Left hindlimb (tissue), 1 donor: ENCODE measurements at regions not wholly inside any gene's neighbourhood (a gene's known extent, or its start where the extent isn't known, plus 50 kb on each side); places are given as distances from the start of the nearest gene placed in this dataset.
"Not testable (repeated sequence)": the region's sequence is repeated elsewhere in the genome, so short reads cannot be mapped to it uniquely, and the experiment has no call there.

Experiments used
- DNase-seq: peaks from one replicate; pipeline ENCODE4 v3.0.0-alpha.2; 2018

GRCh38 chr13:50236898-50237318 lies 221.7 kb downstream of the KCNRG start:
- no peak for DNase-seq

DNA sequence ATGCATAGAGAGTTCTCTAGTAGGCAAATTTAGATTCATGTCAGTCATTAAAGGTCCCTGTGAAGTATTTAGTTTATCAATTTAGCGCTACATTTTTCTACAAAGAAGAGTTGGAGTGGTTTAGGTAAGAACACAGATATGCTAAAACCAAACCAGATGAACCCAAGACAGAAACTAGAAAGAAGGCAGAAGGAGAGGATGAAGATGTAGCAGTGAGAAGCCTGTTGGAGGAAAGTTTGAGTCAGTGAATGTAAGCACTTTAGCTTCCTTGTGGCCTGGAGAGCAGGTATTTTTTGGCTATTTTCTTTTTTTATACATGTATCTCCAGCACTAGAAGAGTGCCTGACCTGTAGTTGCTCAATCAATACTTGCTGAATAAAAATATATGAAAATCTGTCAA lies 223.7 kb downstream of the KCNRG start:
- no peak for DNase-seq

DNA sequence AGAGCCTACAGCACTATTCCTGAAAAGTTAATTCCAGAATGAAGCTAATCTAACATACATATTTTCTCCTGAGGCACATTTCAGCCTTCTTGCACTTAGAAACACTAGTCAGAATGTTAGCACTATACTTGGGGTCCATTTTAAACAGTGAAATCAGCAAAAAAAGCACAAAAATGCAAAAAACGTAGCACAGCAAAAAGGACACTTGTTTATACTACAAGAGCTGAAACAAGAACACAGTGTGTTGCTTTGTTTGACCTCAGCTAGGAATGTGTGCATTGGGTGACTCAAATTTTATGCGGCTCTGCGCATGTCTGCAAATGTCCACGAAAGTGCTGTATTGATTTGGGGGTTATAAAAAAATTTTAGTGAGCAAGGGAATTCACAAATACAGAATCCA lies 226.2 kb downstream of the KCNRG start:
- DNase-seq: no peak

DNA sequence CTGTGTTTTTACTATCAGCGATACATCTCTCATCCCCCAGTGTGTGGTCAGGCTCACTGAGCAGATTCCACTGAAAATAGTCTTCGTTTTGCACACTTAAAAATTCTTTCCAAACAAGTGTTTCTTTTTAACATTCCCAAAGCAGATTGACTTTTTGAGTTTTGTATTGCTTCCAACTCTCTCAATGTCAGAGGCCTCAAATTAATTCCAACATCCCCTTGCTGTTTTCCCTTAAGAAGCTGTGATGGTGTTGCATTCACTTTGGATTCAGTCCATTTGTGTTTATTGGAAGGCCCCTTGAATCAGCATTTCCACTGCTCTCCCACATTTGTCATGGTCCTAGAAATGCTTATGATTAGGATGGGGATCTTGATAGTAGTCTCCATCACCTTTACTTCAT lies 228.7 kb downstream of the KCNRG start:
- DNase-seq: no peak

- no peak for DNase-seq
Measured at GRCh38 chr13:50244355-50244712, 229.1 kb downstream of the KCNRG start.

DNA sequence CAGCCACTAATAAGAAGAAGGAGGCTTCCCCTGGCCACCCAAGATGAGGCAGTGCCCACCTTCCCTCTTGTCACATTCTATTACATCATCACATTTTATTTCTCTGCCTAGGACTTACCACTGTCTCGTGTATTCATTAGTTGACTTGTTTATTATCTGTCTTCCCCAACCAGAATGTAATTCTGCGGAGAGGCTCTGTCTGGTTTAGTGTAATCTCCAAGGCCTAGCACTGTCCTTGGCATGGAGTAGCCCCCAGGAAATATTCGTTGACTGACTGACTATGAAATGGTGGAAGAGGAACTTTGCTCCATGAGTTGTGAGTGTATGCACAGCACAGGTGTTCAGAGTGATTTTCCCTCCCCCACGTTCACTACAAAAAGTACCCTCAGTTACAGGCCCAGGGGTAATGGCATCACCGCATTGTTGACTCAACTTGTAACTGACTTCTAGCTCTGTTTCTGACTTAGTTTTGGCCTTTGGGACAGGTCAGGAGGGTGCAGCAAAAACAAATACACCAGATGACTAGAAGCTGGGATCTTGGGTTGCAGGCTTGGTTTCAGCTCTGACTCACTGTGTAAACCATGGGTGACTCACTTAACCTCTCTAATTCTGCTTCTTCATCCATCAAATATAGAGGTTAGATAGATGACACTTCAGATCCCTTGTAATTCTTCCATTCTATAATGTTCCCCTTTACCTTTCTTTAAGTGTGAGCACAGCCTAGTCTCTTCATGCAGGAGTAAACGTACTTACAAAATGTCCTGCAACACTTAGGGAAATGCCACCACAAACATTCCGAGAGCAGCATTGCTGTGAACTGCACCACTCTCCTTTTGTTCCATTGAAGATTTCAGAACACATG lies 229.7 kb downstream of the KCNRG start:
- no peak for DNase-seq

GRCh38 chr13:50247223-50247622 lies 232.0 kb downstream of the KCNRG start:
- no peak for DNase-seq

GRCh38 chr13:50248516-50249143 lies 233.4 kb downstream of the KCNRG start:
- no peak for DNase-seq

DNA sequence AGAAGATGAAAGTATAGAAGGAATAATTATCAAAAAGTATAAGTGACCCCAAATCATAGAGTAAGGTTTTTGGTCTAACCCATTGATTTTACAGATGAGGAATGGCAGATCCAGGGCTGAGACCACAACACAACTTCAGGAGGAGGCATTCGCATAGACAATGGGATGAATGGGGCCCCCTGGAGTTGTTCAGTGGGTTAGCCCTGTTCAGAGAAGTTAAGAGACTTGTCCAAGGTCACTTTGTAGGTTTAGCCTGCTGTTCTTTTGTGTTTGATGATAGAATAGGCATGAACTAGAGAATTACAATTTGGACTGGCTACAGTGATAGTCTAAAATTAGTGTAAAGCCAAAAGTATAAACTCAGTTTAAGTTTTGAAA lies 233.9 kb downstream of the KCNRG start:
- DNase-seq: no peak

- no peak for DNase-seq
Measured at GRCh38 chr13:50250401-50250800, 235.2 kb downstream of the KCNRG start.

GRCh38 chr13:50255639-50256038 lies 240.4 kb downstream of the KCNRG start:
- DNase-seq: no peak

DNA sequence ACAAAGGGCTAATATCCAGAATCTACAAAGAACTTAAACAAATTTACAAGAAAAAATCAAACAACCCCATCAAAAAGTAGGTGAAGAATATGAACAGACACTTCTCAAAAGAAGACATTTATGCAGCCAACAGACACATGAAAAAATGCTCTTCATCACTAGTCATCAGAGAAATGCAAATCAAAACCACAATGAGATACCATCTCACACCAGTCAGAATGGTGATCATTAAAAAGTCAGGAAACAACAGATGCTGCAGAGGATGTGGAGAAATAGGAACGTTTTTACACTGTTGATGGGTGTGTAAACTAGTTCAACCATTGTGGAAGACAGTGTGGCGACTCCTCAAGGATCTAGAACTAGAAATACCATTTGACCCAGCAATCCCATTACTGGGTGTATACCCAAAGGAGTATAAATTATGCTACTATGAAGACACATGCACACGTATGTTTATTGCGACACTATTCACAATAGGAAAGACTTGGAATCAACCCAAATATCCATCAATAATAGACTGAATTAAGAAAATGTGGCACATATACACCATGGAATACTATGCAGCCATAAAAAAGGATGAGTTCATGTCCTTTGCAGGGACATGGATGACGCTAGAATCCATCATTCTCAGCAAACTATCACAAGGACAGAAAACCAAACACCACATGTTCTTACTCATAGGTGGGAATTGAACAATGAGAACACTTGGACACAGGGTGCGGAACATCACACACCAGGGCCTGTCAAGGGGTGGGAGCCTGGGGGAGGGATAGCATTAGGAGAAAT lies 241.5 kb downstream of the KCNRG start:
- DNase-seq: not testable (repeated sequence)

GRCh38 chr13:50257646-50258045 lies 242.4 kb downstream of the KCNRG start:
- no peak for DNase-seq

DNA sequence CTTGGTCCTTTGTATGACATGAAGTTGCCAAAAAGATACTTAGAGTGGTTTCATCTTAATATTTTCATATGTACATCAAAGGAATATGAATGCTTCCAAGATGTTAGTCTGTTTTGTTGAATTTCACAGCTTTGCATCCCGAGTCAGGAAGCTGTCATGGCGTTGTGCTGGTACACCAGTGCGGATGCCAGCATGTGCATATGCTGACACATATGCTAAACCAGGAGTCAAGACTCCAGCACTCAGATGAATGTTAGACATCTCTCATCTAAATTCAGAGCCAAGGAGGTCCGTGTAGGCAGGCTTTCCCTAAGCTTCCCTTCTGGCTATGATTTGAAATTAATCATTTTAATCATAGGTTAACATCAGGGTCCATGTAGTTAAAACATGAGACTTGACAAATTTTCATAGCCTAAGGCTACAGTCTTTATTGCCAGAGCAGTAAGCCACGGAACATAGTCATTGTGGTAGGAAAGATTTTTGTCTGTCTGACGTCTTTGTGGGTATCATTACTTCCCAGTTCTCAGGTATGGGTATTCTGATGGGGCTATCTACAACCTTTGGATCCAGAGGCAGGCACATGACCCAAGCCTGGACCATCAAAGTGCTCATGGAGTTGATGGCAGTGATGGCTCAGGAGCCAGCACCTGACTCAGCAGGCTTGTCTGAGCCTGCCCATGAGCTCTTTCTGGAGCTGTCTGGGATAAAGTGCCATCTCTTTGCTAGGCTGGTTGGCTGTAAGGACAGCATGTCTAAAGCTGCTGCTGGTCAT lies 246.1 kb downstream of the KCNRG start:
- DNase-seq: no peak

DNA sequence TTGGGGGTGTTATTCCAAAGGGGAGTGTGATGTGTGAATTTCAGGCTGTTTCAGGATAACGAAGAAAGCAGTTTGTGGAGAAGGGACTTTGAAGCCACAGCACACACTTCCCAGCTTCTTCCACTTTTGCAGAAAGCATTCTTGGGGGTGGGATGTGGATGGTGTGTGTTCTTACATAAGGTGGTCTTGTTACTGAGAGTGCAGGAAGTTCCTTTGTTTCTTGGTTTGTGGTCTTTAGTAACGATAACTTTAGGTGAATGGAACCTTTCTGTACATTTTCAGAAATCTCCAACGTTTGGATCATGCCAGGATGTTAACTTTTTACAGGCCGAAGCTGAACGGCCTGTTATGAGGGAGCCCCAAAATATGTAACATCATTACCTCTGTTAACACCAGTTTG lies 251.8 kb downstream of the KCNRG start:
- DNase-seq: no peak

- DNase-seq: no peak
Measured at GRCh38 chr13:50267917-50268316, 252.7 kb downstream of the KCNRG start.

- DNase-seq: no peak
Measured at GRCh38 chr13:50268500-50268899, 253.3 kb downstream of the KCNRG start.

DNA sequence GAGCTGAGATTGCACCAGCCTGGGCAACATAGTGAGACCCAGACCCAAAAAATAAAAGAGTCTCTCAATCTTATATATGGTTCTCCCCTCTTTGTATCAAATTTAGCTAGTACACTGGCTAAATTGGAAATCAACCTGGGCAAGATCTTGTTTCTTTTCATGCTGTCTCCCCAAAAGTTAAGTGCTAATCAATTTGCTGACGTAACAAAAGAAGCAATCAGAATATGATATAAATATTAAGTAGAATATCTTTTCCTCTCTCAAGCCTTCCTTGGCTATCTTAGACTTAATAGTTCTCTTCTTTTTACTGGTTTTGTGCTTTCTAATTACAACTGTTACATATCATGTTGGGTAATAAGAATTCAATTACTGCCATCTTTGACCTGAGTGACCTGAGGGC lies 258.9 kb downstream of the KCNRG start:
- no peak for DNase-seq

- DNase-seq: no peak
Measured at GRCh38 chr13:50275392-50276063, 260.3 kb downstream of the KCNRG start.

DNA sequence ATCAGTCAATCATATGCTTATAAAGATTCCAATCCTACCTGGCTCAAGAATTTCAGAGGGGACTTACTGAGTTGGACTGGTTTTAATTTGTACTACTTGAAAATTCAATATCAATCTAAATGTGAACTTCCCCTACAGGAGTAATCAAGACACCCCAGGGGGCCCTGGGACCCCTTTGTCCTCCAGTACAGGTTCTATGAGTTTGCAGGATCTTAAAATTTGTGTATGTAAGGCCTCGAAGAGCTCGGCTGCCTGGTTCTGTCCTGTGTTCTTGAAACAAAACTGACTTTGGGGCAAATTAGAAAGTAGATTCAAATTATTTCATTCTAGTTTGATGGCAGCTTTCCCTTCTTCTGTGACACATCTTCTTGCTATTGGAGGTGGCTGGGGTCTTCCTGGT lies 261.3 kb downstream of the KCNRG start:
- no peak for DNase-seq

GRCh38 chr13:50277127-50277526 lies 261.9 kb downstream of the KCNRG start:
- no peak for DNase-seq

- no peak for DNase-seq
Measured at GRCh38 chr13:50277906-50278305, 262.7 kb downstream of the KCNRG start.
